ENCODE measurements at regions not wholly inside any gene's neighbourhood (a gene's known extent, or its start where the extent isn't known, plus 50 kb on each side); places are given as distances from the start of the nearest gene placed in this dataset.

DNA sequence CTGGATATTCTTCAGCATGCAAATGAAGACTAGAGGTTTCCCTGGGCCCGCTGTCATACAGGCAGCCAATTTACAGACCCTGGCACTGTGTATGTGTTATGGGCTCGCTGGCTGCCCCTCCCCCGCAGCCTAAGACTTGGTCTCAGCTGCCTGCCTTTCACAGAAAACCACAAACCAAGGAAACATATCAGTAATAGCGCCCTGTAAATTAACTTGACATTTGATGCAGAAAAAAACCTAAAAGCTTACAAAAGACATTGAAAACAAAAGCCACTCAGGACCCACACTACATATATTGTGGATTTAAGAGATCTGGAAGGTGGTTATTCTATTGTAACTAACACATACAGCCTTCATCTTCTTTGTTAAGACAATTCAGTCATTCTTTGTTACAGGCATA is 287.0 kb upstream of the TMEM161B start:
- no peaks in the 10 kb centered on the region for H3K79me2 ChIP-seq
- no peak overlapping the region for H2AFZ ChIP-seq
- no peak overlapping the region for H3K9ac ChIP-seq
- H3K27me3 ChIP-seq (ENCODE audit: control insufficient read depth, insufficient read depth, low read length) = no peaks in the 10 kb centered on the region
- H3K9me3 ChIP-seq (ENCODE audit: control insufficient read depth, low read length) = no peaks in the 10 kb centered on the region
- H3K4me2 ChIP-seq (ENCODE audit: low read length) = no peak overlapping the region
- no peak overlapping the region for H3K4me3 ChIP-seq (ENCODE audit: low read depth, low read length)
- no peak overlapping the region for H3K27ac ChIP-seq
- TF ChIP-seq, protein P1, sequence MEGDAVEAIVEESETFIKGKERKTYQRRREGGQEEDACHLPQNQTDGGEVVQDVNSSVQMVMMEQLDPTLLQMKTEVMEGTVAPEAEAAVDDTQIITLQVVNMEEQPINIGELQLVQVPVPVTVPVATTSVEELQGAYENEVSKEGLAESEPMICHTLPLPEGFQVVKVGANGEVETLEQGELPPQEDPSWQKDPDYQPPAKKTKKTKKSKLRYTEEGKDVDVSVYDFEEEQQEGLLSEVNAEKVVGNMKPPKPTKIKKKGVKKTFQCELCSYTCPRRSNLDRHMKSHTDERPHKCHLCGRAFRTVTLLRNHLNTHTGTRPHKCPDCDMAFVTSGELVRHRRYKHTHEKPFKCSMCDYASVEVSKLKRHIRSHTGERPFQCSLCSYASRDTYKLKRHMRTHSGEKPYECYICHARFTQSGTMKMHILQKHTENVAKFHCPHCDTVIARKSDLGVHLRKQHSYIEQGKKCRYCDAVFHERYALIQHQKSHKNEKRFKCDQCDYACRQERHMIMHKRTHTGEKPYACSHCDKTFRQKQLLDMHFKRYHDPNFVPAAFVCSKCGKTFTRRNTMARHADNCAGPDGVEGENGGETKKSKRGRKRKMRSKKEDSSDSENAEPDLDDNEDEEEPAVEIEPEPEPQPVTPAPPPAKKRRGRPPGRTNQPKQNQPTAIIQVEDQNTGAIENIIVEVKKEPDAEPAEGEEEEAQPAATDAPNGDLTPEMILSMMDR (IDR thresholded peaks at IDR 0.05) = no peak
- no peaks in the 10 kb centered on the region for H3K4me1 ChIP-seq
- H3K36me3 ChIP-seq (ENCODE audit: control insufficient read depth, insufficient read depth, low read length) = no peaks in the 10 kb centered on the region

DNA sequence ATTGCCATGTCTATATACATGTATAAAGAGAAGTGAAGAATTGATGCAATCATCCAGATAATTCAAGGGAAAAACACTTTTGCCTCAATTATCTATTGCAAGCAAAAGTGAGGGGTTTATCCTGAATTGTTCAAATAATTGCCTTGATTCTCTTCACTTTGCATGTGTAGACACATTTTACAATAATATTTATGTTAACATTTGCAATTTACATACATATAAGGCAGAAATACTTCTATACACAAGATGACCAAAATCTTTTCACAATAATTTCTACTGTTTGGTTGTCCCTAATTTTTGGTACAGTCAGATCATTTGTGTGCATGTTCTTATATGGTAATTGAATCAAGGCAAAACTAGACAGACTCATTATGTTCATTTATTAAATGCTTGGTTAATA is 285.3 kb upstream of the TMEM161B start:
- TF ChIP-seq, protein P1 (IDR thresholded peaks at IDR 0.05) = no peak
- Histone ChIP-seq H3K9me3 (ENCODE audit: control insufficient read depth, low read length) (no peaks in the 10 kb centered on the region), H3K27ac (no peak overlapping the region), H3K27me3 (ENCODE audit: control insufficient read depth, insufficient read depth, low read length) (no peaks in the 10 kb centered on the region), H2AFZ (no peak overlapping the region), H3K36me3 (ENCODE audit: control insufficient read depth, insufficient read depth, low read length) (no peaks in the 10 kb centered on the region), H3K9ac (no peak overlapping the region), H3K4me3 (ENCODE audit: low read depth, low read length) (no peak overlapping the region), H3K4me2 (ENCODE audit: low read length) (no peak overlapping the region), H3K79me2 (no peaks in the 10 kb centered on the region), H3K4me1 (no peaks in the 10 kb centered on the region)

DNA sequence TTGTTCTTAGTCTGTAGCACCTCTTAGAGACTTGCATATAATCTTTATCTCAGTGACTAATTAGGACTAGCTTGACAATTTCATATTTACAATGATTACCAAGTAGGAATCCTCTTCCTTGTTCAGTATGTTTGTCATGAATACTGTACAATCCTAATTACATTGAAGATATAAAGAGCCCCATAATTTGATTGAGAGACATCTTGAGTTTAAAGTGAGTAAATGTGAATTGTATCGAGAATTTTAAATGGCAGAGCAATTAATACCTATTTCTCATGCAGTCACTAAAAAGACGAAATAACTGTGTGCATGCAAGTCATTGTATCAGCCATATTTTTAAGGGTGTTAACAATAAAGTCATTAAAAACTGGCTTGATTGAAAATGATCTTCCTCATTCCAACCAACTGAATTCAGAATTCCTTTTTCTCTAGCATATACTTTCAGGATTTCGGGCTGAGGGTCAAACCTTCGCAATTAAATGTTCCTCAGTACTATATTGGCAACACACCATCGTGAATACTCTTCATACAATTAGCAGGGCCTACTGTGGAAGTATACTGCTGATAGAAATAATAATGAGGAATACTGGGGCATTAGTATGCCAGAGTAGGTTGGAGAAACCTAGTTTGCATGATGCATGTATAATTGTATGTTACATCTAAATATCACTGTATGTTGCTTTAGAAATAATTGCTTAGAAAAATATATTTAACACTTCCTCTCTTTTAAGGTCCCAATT is 284.7 kb upstream of the TMEM161B start:
- H3K9me3 ChIP-seq (ENCODE audit: control insufficient read depth, low read length) = no peaks in the 10 kb centered on the region
- no peak overlapping the region for H3K4me2 ChIP-seq (ENCODE audit: low read length)
- no peak overlapping the region for H2AFZ ChIP-seq
- H3K36me3 ChIP-seq (ENCODE audit: control insufficient read depth, insufficient read depth, low read length) = no peaks in the 10 kb centered on the region
- no peaks in the 10 kb centered on the region for H3K4me1 ChIP-seq
- no peaks in the 10 kb centered on the region for H3K27me3 ChIP-seq (ENCODE audit: control insufficient read depth, insufficient read depth, low read length)
- no peak overlapping the region for H3K4me3 ChIP-seq (ENCODE audit: low read depth, low read length)
- H3K27ac ChIP-seq = no peak overlapping the region
- H3K79me2 ChIP-seq = no peaks in the 10 kb centered on the region
- TF ChIP-seq, protein P1 (IDR thresholded peaks at IDR 0.05) = no peak
- H3K9ac ChIP-seq = no peak overlapping the region

DNA sequence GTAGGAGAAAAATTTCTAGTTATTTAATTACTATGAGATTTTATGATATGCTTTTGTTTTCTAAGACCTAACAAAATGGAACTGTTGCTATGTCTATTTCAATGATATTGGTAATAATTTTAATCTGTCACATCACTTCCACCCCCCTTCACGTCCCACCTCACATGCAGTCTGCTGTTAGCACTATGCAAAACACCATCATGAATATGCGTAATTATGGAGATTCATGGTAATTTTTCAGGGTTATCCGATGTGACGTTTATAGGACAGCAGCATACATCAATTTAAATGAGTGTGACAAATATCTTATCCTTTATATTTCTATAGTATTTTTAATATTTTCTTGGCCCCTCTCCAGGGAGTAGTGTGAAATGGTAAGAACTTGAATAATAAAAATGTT is 283.8 kb upstream of the TMEM161B start:
- Histone ChIP-seq H3K27ac (no peak overlapping the region), H2AFZ (no peak overlapping the region), H3K9me3 (ENCODE audit: control insufficient read depth, low read length) (no peaks in the 10 kb centered on the region), H3K27me3 (ENCODE audit: control insufficient read depth, insufficient read depth, low read length) (no peaks in the 10 kb centered on the region), H3K4me1 (no peaks in the 10 kb centered on the region), H3K36me3 (ENCODE audit: control insufficient read depth, insufficient read depth, low read length) (no peaks in the 10 kb centered on the region), H3K4me2 (ENCODE audit: low read length) (no peak overlapping the region), H3K4me3 (ENCODE audit: low read depth, low read length) (no peak overlapping the region), H3K9ac (no peak overlapping the region), H3K79me2 (no peaks in the 10 kb centered on the region)
- TF ChIP-seq, protein P1 (IDR thresholded peaks at IDR 0.05) = no peak

DNA sequence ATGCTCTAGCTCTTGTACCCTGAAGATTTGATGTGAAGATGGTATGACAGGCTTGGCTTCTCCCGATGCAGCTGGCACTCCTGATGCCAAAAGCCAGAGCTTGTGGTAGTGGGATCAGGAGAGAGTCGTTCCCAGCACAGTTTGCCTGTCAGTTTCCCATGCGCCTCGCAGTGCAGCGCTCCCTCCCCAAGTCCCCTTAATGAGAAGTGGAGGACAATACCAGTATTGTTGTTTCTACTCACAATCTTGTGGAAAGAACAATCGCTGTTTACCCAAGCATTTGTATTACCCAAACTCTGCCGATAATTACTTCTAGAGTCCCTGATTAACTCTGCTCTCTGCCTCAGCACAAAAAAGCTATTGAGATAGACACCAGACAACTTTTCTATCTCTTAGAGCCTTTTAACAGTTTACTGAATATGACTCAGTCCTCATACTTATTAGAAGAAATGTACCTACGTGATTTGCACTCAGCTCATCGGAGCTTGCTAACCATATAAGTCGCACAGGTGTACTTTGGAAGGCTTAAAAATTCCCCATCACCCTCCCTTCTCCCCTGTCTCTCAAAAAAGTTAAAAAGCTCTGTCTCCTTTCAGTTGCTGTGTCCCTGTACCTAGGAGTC is 283.2 kb upstream of the TMEM161B start:
- Histone ChIP-seq H3K79me2 (no peaks in the 10 kb centered on the region), H3K4me1 (no peaks in the 10 kb centered on the region), H3K4me2 (ENCODE audit: low read length) (no peak overlapping the region), H3K27me3 (ENCODE audit: control insufficient read depth, insufficient read depth, low read length) (no peaks in the 10 kb centered on the region), H3K9me3 (ENCODE audit: control insufficient read depth, low read length) (no peaks in the 10 kb centered on the region), H3K27ac (no peak overlapping the region), H2AFZ (no peak overlapping the region), H3K9ac (no peak overlapping the region), H3K4me3 (ENCODE audit: low read depth, low read length) (no peak overlapping the region), H3K36me3 (ENCODE audit: control insufficient read depth, insufficient read depth, low read length) (no peaks in the 10 kb centered on the region)
- TF ChIP-seq, protein P1 (IDR thresholded peaks at IDR 0.05) = no peak

Data from parathyroid adenoma (tissue), 2 donors.